Psoas muscle (tissue), 7 donors: ENCODE measurements at regions not wholly inside any gene's neighbourhood (a gene's known extent, or its start where the extent isn't known, plus 50 kb on each side); places are given as distances from the start of the nearest gene placed in this dataset.

Source experiments
- ATAC-seq, 4 donors: fragments of 200-7000 bp; cut with Tn5 transposase; one replicate each; pipeline ENCODE4 v1.9.1; 2020; ENCODE audit warnings: moderate library complexity in 3 of 4, mild to moderate bottlenecking in 2 of 4
- DNase-seq, 2 donors: peaks; one replicate each; pipeline ENCODE4 v3.0.0-alpha.2; 2020
- H3K27ac ChIP-seq: fragments of 200-600 bp; one replicate; pipeline ENCODE4 v1.8.0; 2022
- H3K27me3 ChIP-seq, 3 donors: fragments of 200-600 bp in 1 of 3; one replicate each; pipeline versions ENCODE4 v1.6.1 to v1.8.0; 2013 to 2022; ENCODE audit warnings: low read length in 2 of 3, mild to moderate bottlenecking in 2 of 3, moderate library complexity in 1 of 3; ENCODE audit not compliant: insufficient read depth in 3 of 3
- H3K36me3 ChIP-seq, 2 donors: fragments of 200-600 bp in 1 of 2; one replicate each; pipeline versions ENCODE4 v1.6.1 to v1.8.0; 2013 to 2022; ENCODE audit warnings: low read depth in 1 of 2, mild to moderate bottlenecking in 1 of 2, moderate library complexity in 1 of 2; ENCODE audit not compliant: insufficient read depth in 1 of 2
- H3K4me1 ChIP-seq: fragments of 200-600 bp; one replicate; pipeline ENCODE4 v1.8.0; 2022
- H3K4me3 ChIP-seq: fragments of 200-600 bp; one replicate; pipeline ENCODE4 v1.8.0; 2022; ENCODE audit warnings: mild to moderate bottlenecking
- H3K9me3 ChIP-seq: fragments of 200-600 bp; one replicate; pipeline ENCODE4 v1.8.0; 2022
- CTCF ChIP-seq: fragments of 200-600 bp; IDR thresholded peaks from one replicate; pipeline ENCODE4 v1.8.0; 2022; ENCODE audit warnings: antibody characterized with exemption
- WGBS, 3 donors: extraction: QIAGEN DNeasy Blood & Tissue Kit; methylation state at CpG; one replicate each; pipeline versions ENCODE4 v1.1.6 to v1.1.7; 2013; 5-methylcytosine and 5-hydroxymethylcytosine counted together
- intact Hi-C, 2 donors: fragments of 100-400 bp; cut with DNase I; formaldehyde crosslinking; loops; one replicate each; pipeline versions ENCODE4 v1.11.0 to v1.14.2; 2022
- donor health status: healthy with polysubstance abuse.
- donor health status: DM: no; HTN: no; CAD: no; lungs with moderate emphysema.
- donor health status: Bipolar disorder and iron deficiency.
- donor health status: healthy.
- donor health status: DM: yes; HTN: yes; CAD: no.
- donor health status: DM: no; HTN: no; CAD: no.
- donor health status: DM: yes; HTN: yes; CAD: no.

- no peak for TF ChIP-seq CTCF
- Histone ChIP-seq H3K36me3 (no peaks in the 10 kb centered on the region), H3K4me1 (peaks cover 24% of the 10 kb centered on the region), H3K4me3 (no peak overlapping the region), H3K27me3 (no peaks in the 10 kb centered on the region), H3K9me3 (no peaks in the 10 kb centered on the region), H3K27ac (no peak overlapping the region)
- no peak for ATAC-seq
- 87 to 94% (median 88%) methylated on average over 9 of the region's 9 CpGs for WGBS, 3 donors
- intact Hi-C loops, result loop anchor here in 1 of 2 donors (10.0 kb wide), 1 partner anchor 245 kb away; no protein-coding TSS in a partner anchor
- DNase-seq, result no peak
Measured at GRCh38 chr3:30439451-30440053, 166.8 kb upstream of the TGFBR2 start.

DNA sequence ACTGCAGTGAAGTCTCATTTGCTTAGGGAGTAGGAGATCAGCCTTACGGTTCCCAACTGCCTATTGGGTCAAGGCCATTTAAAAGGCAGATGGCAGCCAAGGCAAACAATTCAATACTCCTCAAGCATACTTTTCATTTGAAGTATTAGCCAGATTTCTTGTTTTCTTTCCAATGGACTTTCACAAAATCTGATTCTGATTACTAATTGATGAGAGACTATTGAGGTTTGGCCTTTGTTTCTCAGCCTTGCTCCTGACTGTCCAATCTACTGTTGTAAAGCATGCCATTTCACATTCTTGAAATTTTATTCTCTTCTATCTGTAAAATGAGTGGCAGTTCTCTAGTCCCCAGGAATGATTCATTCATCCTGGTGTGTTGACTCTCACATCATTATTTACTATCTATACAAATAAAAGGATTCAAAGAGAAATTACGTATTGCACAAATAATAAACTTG is 166.2 kb upstream of the TGFBR2 start:
- no peaks in the 10 kb centered on the region for H3K9me3 ChIP-seq
- H3K4me3 ChIP-seq, result no peak overlapping the region
- peaks cover 24% of the 10 kb centered on the region for H3K4me1 ChIP-seq
- WGBS, 3 donors, result 51 to 68% (median 52%) methylated on average over 2 of the region's 2 CpGs
- H3K36me3 ChIP-seq, result no peaks in the 10 kb centered on the region
- intact Hi-C loops, result loop anchor here in 1 of 2 donors (10.0 kb wide), 1 partner anchor 245 kb away; no protein-coding TSS in a partner anchor
- no peaks in the 10 kb centered on the region for H3K27me3 ChIP-seq
- DNase-seq (no peak), ATAC-seq (no peak)
- no peak for TF ChIP-seq CTCF
- no peak overlapping the region for H3K27ac ChIP-seq

DNA sequence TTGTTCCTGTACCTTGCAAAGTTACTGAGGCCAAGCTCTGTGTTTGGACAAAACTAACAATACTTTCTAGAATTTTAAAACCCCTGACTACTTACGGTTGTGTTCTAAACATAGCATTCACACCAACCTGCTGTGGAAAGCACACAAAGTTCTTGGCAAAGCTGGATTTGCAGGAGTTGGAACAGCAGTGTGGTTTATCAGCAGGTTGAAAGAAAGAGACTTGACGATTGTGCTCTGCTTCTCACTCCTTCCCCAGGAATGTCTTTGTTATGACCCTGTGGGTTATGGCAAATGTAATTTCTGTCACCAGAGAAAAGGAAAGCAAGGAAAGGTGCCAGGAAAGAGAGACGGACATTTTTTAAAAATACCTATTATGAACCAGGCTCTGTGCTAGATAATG is 165.5 kb upstream of the TGFBR2 start:
- Histone ChIP-seq H3K36me3 (no peaks in the 10 kb centered on the region), H3K27me3 (no peaks in the 10 kb centered on the region), H3K9me3 (no peaks in the 10 kb centered on the region), H3K27ac (peak overlapping the region; percentile 3), H3K4me1 (peaks cover 17% of the 10 kb centered on the region), H3K4me3 (peak overlapping the region; percentile 41)
- TF ChIP-seq CTCF, result no peak
- DNase-seq (no peak), ATAC-seq (peak; percentile 21 to 91 (median 88))
- WGBS, 3 donors, result 23 to 33% (median 24%) methylated on average over 3 of the region's 3 CpGs
- intact Hi-C loops, result loop anchor here in 1 of 2 donors (10.0 kb wide), 1 partner anchor 244 kb away; no protein-coding TSS in a partner anchor

DNA sequence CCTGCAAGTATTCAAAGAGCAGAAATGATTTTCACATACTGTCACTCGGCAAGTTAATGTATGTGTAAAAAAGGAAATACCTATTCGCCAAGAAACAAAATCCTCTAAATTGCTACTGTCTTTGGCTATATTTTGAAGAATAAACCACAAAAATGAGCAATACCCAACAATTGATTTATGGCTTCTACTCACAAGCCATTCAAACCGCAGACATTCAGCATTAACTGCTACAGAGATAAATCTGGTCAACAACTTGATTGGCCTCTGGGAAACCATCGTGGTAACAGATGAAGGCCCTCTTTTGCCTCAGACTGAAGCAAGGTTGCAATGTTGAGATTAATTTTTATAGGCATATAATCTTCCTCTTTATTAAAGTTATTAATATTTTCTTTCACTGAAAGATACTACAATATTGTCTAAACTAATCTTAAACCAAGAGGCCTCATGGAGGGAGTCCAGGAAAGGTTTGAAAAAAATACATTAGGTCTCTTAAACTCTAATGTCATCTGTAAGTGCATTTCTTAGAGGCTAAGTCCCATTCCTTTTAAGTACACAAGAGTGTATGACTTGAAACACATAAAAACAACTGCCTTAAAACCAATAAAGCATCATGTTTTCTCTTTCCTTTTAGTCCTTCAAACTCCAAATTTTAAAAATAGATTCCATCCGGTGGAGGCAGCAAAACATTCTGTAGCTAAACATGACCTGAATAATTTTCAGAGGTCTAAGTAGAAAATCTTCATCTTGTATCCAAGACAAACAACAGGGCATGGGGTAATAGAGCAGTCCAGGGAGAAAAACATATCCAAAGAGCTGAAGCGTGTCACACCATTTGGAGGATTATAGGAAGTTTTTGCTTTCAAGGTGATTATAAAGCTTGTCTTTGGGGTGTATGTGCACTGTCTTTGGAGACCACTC is 162.4 kb upstream of the TGFBR2 start:
- Histone ChIP-seq H3K27me3 (no peaks in the 10 kb centered on the region), H3K27ac (no peak overlapping the region), H3K36me3 (no peaks in the 10 kb centered on the region), H3K4me1 (no peaks in the 10 kb centered on the region), H3K9me3 (no peaks in the 10 kb centered on the region), H3K4me3 (no peak overlapping the region)
- 73 to 78% (median 76%) methylated on average over 6 of the region's 6 CpGs for WGBS, 3 donors
- TF ChIP-seq CTCF, result no peak
- intact Hi-C loops, result loop anchor here in 1 of 2 donors (10.0 kb wide), 1 partner anchor 241 kb away; no protein-coding TSS in a partner anchor
- DNase-seq (no peak), ATAC-seq (no peak)
